ENCODE measurements at regions not wholly inside any gene's neighbourhood (a gene's known extent, or its start where the extent isn't known, plus 50 kb on each side); places are given as distances from the start of the nearest gene placed in this dataset.
"Not testable (repeated sequence)": the region's sequence is repeated elsewhere in the genome, so short reads cannot be mapped to it uniquely, and the experiment has no call there.

- H3K4me3 ChIP-seq (ENCODE audit: low read depth, low read length): no peak overlapping the region
- no peak for DNase-seq (ENCODE audit: low read depth)
- TF ChIP-seq CTCF (conservative IDR thresholded peaks at IDR 0.05; ENCODE audit: low read depth, low read length): no peak
These were observed 108.7 kb downstream of the ERMARD start for GRCh38 chr6:169859978-169860703.

GRCh38 chr6:169859401-169859977 lies 108.1 kb downstream of the ERMARD start:
- no peak overlapping the region for H3K4me3 ChIP-seq (ENCODE audit: low read depth, low read length)
- DNase-seq (ENCODE audit: low read depth): no peak
- no peak for TF ChIP-seq CTCF (conservative IDR thresholded peaks at IDR 0.05; ENCODE audit: low read depth, low read length)

DNA sequence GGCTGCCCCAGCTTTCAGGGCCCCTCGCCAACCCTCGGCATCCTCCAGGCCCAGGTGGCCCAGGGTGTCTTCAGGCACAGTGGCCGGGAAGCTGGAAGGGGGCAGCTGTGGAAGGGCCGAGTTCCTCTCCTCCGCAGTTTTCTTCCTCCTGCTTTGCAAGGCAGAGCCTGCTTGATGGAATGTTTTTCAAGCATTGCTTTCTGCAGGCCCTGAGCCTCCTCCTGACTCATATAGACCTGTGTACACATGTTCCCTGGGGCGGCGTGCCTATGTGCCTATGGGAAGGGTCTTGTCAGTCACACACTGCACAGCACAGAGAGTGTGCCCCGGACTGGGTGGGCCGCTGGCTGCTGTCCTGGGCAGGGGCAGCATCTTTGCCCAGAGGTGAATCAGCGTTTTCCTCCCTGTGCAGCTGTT lies 107.5 kb downstream of the ERMARD start:
- no peak overlapping the region for H3K4me3 ChIP-seq (ENCODE audit: low read depth, low read length)
- DNase-seq (ENCODE audit: low read depth): no peak
- no peak for TF ChIP-seq CTCF (conservative IDR thresholded peaks at IDR 0.05; ENCODE audit: low read depth, low read length)

GRCh38 chr6:169858293-169858934 lies 107.0 kb downstream of the ERMARD start:
- no peak for TF ChIP-seq CTCF (conservative IDR thresholded peaks at IDR 0.05; ENCODE audit: low read depth, low read length)
- no peak overlapping the region for H3K4me3 ChIP-seq (ENCODE audit: low read depth, low read length)
- DNase-seq (ENCODE audit: low read depth): no peak

DNA sequence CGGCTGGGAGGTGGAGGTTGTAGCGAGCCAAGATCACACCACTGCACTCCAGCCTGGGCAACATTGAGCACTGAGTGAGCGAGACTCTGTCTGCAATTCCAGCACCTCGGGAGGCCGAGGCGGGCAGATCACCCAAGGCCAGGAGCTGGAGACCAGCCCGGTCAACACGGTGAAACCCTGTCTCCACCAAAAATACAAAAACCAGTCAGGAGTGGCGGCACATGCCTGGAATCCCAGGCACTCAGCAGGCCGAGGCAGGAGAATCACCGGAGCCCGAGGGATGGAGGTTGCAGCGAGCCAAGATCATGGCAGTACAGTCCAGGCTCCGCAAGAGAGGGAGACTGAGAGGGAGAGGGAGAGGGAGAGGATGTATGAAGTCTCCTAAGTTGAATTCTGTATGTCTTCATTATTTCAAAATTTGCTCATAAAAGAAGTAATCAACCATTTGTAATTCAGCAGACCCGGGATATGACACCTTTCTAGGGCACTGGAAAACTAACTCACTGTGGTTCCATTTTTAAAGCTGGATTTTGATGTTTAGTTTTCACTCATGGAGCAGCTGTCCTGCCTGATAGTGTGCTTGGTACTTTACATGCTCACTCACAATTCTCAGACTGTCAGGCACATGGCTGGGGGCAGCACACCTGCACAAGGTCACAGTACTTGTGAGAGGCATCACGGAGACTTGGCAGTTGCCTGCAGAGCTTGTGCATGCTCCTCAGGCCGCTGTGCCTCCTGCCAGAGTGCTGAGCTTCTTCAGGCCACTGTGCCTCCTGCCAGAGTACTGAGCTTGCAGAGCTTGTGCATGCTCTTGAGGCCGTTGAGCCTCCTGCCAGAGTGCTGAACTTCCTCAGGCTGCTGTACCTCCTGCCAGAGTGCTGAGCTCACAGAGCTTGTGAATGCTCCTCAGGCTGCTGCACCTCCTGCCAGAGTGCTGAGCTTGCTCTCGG lies 106.2 kb downstream of the ERMARD start:
- no peak for DNase-seq (ENCODE audit: low read depth)
- TF ChIP-seq CTCF (conservative IDR thresholded peaks at IDR 0.05; ENCODE audit: low read depth, low read length): no peak
- no peak overlapping the region for H3K4me3 ChIP-seq (ENCODE audit: low read depth, low read length)

DNA sequence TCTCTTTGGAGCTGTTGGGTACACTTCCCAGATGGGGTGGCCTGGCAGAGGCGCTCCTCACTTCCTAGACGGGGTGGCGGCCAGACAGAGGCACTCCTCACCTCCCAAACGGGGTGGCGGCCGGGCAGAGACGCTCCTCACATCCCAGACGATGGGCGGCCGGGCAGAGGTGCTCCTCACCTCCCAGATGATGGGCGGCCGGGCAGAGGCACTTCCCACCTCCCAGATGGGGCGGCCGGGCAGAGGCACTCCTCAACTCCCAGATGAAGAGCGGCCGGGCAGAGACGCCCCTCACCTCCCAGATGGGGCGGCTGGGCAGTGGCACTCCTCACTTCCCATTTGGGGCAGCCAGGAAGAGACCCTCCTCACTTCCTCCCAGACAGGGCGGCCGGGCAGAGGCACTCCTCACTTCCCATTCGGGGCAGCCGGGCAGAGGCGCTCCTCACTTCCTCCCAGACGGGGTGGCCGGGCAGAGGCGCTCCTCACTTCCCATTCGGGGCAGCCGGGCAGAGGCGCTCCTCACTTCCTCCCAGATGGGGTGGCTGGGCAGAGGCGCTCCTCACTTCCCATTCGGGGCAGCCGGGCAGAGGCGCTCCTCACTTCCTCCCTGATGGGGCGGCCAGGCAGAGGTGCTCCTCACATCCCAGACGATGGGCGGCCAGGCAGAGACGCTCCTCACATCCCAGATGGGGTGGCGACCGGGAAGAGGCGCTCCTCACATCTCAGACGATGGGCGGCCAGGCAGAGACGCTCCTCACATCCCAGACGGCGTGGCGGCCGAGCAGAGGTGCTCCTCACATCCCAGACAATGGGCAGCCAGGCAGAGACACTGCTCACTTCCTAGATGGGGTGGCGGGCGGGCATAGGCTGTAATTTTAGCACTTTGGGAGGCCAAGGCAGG lies 105.3 kb downstream of the ERMARD start:
- not testable (repeated sequence) for H3K4me3 ChIP-seq (ENCODE audit: low read depth, low read length); DNase-seq (ENCODE audit: low read depth)

All from epithelial cell of proximal tubule (primary cell).